Suprapubic skin (tissue), 4 donors: ENCODE measurements at regions not wholly inside any gene's neighbourhood (a gene's known extent, or its start where the extent isn't known, plus 50 kb on each side); places are given as distances from the start of the nearest gene placed in this dataset.

Experiments used
- CTCF ChIP-seq, 2 donors: fragments of 200-600 bp in 1 of 2; fragments of 450-650 bp in 1 of 2; sonication (generic) in 1 of 2; IDR thresholded peaks; one replicate each; pipeline ENCODE4 v1.5.1; 2016 to 2019; ENCODE audit warnings: antibody characterized with exemption in 2 of 2, mild to moderate bottlenecking in 1 of 2, moderate library complexity in 1 of 2
- EP300 ChIP-seq: sonication (generic); formaldehyde crosslinking; IDR thresholded peaks from one replicate; pipeline ENCODE4 v1.6.1; 2017; ENCODE audit warnings: antibody characterized with exemption
- POLR2A ChIP-seq, 2 donors: fragments of 450-650 bp; IDR thresholded peaks; one replicate each; pipeline ENCODE4 v1.6.1; 2017; ENCODE audit warnings: antibody characterized with exemption in 2 of 2, mild to moderate bottlenecking in 2 of 2, moderate library complexity in 2 of 2
- POLR2AphosphoS5 ChIP-seq, 3 donors: sonication (generic); formaldehyde crosslinking; IDR thresholded peaks; one replicate each; pipeline ENCODE4 v1.6.1; 2017; ENCODE audit warnings: antibody characterized with exemption in 3 of 3

GRCh38 chr20:50380697-50381040 is 129.5 kb upstream of the PTPN1 start:
- TF ChIP-seq CTCF (IDR thresholded peaks at IDR 0.05) (peak in 1 of 2 donors; percentile 41), POLR2A (IDR thresholded peaks at IDR 0.05) (no peak), POLR2AphosphoS5 (IDR thresholded peaks at IDR 0.05) (no peak), EP300 (no peak)
